Femur (tissue), 1 donor: ENCODE measurements at regions not wholly inside any gene's neighbourhood (a gene's known extent, or its start where the extent isn't known, plus 50 kb on each side); places are given as distances from the start of the nearest gene placed in this dataset.
A peak's percentile ranks its signal among the peaks of the same experiment; 100 is the strongest.
"Not testable (repeated sequence)": the region's sequence is repeated elsewhere in the genome, so short reads cannot be mapped to it uniquely, and the experiment has no call there.

Source experiments
- DNase-seq: peaks from one replicate; pipeline ENCODE4 v3.0.0-alpha.2; 2017

DNA sequence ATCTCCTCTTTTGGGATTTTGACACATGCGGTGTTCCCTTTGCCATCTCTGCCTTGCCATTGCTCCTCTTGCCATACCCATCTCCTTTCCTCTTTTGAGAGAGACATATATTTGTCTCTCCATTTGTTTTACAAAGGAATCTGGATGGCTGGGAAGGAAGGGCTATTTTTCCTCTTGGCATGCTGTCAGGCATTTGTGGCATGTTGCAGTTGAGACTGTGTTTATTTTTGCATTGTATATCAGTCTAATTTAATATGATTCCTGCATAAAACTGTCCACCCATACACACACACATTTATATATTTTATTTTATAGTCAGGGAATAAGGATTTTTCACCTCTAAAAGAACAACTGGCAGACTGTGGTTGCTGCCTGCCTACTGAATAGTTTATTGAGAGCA is 1105.8 kb upstream of the SEMA6A start:
- DNase-seq = peak; percentile 24

- DNase-seq = no peak
Measured at GRCh38 chr5:117679046-117679445, 1104.4 kb upstream of the SEMA6A start.

- no peak for DNase-seq
Measured at GRCh38 chr5:117675646-117676045, 1101.0 kb upstream of the SEMA6A start.

DNA sequence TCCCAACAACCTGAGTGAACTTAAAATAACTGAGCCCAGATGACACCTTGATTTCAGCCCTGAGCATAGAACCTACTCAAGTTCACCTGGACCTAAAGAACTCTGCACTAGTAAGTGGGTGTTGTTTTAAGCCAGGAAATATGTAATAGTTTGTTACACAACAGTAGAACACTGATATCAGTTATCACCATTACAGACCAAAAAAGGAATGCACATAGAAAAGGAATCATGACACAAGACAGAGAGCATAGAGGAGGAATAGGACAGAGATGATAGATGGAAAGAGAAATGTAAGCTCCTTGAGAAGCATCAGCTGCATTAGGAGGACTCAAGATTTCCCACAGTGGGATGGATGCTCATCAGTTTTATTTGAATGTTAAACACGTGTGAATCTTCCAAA is 1096.9 kb upstream of the SEMA6A start:
- DNase-seq = no peak

- no peak for DNase-seq
Measured at GRCh38 chr5:117667105-117667504, 1092.5 kb upstream of the SEMA6A start.

DNA sequence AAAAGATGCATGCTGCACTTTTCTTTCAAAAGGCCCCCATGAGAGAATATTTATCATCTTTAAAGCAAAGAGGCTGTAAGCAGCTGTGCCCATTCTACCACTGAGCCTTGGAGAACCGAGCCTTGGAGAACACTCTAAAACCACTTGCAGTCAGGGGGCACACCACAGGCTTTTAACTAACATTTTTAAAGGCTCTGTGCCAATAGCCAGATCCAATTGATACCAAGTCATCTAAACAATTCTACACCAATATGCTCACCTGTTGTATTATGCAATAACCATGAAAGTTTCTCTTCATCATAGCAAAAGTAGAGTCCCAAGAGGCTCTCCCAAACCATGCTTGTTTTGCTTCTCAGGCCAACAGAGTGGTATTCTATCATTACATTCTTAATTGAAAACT is 1090.5 kb upstream of the SEMA6A start:
- DNase-seq = no peak

DNA sequence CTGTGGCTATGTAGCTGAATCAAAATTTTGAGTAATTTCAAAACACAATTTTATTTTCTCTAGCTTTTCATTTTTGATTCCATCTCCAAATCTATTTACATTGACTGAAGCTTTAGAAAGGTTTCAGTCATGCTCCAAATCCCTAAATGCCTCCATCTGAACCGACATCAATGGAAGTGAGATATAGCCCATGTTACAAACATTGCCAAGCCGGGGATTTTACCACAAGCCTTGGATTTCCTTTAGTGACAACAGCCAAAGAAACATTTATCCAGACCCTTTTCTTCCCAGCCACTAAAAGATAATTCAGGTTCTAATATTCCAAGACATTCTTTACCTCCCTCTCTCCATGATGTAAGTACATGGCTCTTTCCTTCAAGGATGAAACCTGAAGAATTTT is 1087.7 kb upstream of the SEMA6A start:
- DNase-seq = no peak

DNA sequence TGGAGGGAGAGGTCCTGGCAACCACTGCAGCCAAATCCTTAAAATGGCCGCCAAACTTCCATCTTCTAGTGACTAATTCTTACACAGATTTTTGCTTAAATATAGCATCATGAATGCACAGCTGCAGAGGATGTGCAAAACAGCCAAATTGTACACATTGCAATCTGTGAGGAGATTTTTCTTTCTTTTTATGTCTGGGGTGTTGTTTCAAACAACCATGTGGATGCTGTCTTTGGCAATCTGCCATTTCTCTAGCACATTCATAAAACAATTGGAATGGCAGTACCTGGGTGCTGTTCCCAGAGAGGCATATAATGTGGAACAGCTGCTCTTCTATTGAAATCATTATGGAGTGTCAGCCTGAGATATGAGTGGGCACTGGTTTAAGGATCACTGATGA is 1082.9 kb upstream of the SEMA6A start:
- DNase-seq = no peak

DNA sequence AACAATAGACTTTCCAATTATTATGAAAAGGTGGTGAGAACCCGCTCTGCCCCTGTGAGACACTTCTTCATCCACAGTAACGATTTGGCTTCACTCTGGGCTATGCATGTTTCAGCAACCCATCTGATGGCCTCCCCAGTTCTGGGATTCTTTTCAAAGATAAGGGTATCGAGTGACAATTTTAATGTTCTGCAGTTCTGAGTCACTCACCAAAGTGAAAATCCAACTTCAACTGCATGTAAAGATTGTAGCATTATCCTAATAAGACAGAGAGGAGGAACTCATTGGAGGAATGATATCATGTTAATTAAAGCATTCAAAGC is 1078.3 kb upstream of the SEMA6A start:
- no peak for DNase-seq

GRCh38 chr5:117652036-117652957 is 1077.7 kb upstream of the SEMA6A start:
- DNase-seq = peak; percentile 28

DNA sequence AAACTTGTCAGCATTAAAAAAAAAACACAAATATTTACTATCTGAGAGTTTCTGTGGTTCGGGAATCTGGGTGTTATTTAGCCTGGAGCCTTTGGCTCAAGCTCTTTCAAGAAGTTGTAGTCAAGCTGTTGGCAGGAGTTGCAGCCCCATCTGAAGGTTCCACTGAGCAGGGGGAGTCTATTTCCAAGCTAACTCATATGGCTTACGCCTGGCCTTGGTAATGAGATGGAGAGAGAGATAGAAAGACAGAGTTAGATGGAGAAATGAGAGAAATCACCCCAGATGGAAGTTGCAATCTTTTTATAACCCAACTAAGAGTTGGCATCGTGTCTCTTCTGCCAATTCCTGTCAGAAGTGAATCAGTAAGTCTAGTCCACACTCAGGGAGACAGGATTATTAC is 1075.2 kb upstream of the SEMA6A start:
- no peak for DNase-seq

DNA sequence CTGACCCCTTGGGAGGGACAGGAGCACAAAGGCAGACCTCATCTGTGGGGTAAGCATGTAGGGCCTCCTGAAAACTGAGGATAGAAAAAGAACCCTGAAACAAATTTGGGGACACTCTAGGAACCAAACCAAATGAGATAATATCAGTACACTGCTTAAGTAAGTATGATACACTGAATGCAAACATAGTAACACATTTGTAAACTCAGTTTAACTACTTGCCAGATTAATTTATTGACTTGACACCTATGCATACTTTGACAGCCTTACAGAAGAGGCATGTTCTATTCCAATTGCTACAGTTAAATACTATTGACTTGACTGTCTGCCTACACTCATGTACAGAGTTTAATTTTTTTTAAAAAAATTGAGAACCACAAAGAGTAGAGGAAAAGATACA is 1070.8 kb upstream of the SEMA6A start:
- no peak for DNase-seq

GRCh38 chr5:117638581-117638980 is 1064.0 kb upstream of the SEMA6A start:
- no peak for DNase-seq

DNA sequence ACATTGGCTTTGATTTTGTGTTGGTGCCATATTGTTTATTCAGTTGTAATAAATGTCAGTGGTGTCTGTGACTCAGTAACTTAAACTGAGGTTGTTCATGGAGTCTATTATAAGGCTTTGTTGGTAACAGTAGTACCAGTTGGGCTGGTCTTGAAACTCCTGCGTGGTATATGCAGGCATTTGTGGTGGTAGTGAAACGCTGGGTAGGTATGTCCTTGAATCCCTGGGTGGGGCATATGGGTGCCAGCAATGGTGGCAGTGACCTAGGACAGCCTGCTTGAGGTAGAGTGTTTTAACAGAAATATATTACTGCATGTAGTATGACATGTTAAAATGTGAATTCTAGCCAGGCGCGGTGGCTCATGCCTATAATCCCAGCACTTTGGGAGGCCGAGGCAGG is 1058.5 kb upstream of the SEMA6A start:
- DNase-seq = no peak

DNA sequence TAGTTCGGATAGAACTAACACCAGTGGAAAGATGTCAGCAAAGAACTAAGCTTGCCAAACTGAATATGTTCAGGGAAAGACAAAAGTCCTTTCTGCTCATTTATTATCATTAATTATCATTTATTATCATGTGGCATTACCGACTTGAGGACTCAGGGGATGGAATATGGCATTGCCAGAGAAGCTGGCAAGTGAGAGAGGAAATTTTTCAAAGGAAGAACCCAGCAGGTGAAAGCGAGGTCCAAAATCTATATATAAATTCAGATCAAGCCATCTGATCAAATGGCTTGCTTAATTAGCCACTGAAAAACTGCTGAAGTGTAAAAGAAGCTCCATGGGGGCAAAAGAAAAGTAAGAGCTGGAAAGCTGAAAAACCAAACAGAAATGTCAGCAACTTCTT is 1049.6 kb upstream of the SEMA6A start:
- no peak for DNase-seq

- peak; percentile 53 for DNase-seq
Measured at GRCh38 chr5:117623042-117623805, 1048.6 kb upstream of the SEMA6A start.

GRCh38 chr5:117621921-117622320 is 1047.3 kb upstream of the SEMA6A start:
- no peak for DNase-seq

DNA sequence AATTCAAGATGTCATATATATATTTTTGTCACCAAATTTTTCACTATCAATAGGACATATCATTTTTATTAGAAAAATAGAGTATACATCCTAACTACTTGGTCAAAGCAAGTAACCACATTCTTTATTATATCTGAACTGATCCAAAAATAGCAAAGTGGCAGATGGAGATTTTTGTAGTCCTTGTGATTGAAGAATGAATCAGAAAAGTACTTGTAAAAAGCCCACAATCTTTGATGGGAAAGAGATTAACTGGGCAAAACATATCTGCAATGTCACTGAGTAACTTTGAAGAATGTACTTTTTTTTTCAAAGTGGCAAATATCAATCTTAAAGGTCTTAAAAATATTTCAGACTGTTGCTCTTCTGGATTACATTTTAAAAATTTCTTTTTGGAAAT is 1040.6 kb upstream of the SEMA6A start:
- DNase-seq = no peak

DNA sequence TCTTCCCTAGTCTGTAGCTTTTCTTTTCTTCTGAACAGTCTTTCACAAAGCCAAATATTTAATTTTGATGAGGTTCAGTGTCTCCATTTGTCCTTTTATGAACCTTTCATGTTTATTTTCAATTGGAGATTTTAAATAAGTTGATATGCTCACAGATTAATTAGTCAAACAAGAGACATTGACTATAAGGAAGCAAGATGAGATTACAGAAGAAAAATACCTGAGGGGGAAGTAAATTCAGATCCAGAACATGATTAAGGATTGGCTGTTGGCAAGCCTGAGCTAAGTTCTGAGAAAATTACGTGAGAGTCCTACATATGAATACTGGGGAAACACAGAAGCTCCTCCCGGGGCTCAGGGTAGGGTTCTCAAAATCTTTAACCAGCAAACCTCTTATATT is 1039.8 kb upstream of the SEMA6A start:
- DNase-seq = no peak

GRCh38 chr5:117604845-117605244 is 1030.2 kb upstream of the SEMA6A start:
- DNase-seq = no peak

- not testable (repeated sequence) for DNase-seq
Measured at GRCh38 chr5:117599811-117600210, 1025.2 kb upstream of the SEMA6A start.

- peak; percentile 14 for DNase-seq
Measured at GRCh38 chr5:117594166-117594565, 1019.5 kb upstream of the SEMA6A start.

GRCh38 chr5:117590944-117591343 is 1016.3 kb upstream of the SEMA6A start:
- DNase-seq = no peak

GRCh38 chr5:117588611-117589010 is 1014.0 kb upstream of the SEMA6A start:
- DNase-seq = no peak
